Liver (tissue), 7 donors: ENCODE measurements at regions not wholly inside any gene's neighbourhood (a gene's known extent, or its start where the extent isn't known, plus 50 kb on each side); places are given as distances from the start of the nearest gene placed in this dataset.

ENCODE experiments used
- DNase-seq: peaks from one replicate; pipeline ENCODE4 v3.0.0-alpha.2; 2017; ENCODE audit warnings: low spot score
- H3K27ac ChIP-seq, 2 donors: one replicate each; pipeline ENCODE4 v1.7.0; 2013; ENCODE audit warnings: inconsistent platforms in 2 of 2, low read length in 2 of 2, control low read depth in 1 of 2, low read depth in 1 of 2, mild to moderate bottlenecking in 1 of 2
- H3K27me3 ChIP-seq, 4 donors: one replicate each; pipeline versions ENCODE4 v1.6.1 to v1.7.0; 2013; ENCODE audit warnings: low read length in 3 of 4, inconsistent platforms in 1 of 4, mild to moderate bottlenecking in 1 of 4, moderate library complexity in 1 of 4; ENCODE audit not compliant: control insufficient read depth in 4 of 4, insufficient read depth in 4 of 4
- H3K36me3 ChIP-seq, 4 donors: one replicate each; pipeline versions ENCODE4 v1.6.1 to v1.7.0; 2013; ENCODE audit warnings: low read length in 3 of 4, mild to moderate bottlenecking in 3 of 4, low read depth in 1 of 4, moderate library complexity in 1 of 4; ENCODE audit not compliant: control insufficient read depth in 4 of 4, insufficient read depth in 3 of 4
- H3K4me1 ChIP-seq, 4 donors: one replicate each; pipeline versions ENCODE4 v1.6.1 to v1.7.0; 2013; ENCODE audit warnings: low read length in 3 of 4, mild to moderate bottlenecking in 3 of 4, moderate library complexity in 1 of 4; ENCODE audit not compliant: control insufficient read depth in 4 of 4, insufficient read depth in 4 of 4
- H3K4me3 ChIP-seq, 3 donors: one replicate each; pipeline versions ENCODE4 v1.6.1 to v1.7.0; 2013; ENCODE audit warnings: low read length in 3 of 3, control low read depth in 1 of 3, low read depth in 1 of 3, mild to moderate bottlenecking in 1 of 3
- H3K9ac ChIP-seq, 2 donors: one replicate each; pipeline ENCODE4 v1.7.0; 2013; ENCODE audit warnings: low read length in 2 of 2, mild to moderate bottlenecking in 2 of 2, moderate library complexity in 2 of 2, control low read depth in 1 of 2, low read depth in 1 of 2
- H3K9me3 ChIP-seq, 4 donors: one replicate each; pipeline versions ENCODE4 v1.6.1 to v1.7.0; 2013; ENCODE audit warnings: low read length in 3 of 4; ENCODE audit not compliant: control insufficient read depth in 4 of 4
- EGR1 ChIP-seq, 2 donors: IDR thresholded peaks; 2 replicates each; pipeline ENCODE4 v1.6.1; 2016 to 2018; ENCODE audit warnings: antibody characterized with exemption in 2 of 2, low read depth in 2 of 2
- FOXA1 ChIP-seq: IDR thresholded peaks from 2 replicates; pipeline ENCODE4 v1.6.1; 2016; ENCODE audit warnings: antibody characterized with exemption
- FOXA2 ChIP-seq: IDR thresholded peaks from 2 replicates; pipeline ENCODE4 v1.6.1; 2016; ENCODE audit warnings: antibody characterized with exemption
- GABPA ChIP-seq, 2 donors: IDR thresholded peaks in 1 of 2; conservative IDR thresholded peaks in 1 of 2; 2 replicates each; pipeline ENCODE4 v1.6.1; 2016; ENCODE audit warnings: antibody characterized with exemption in 2 of 2, mild to moderate bottlenecking in 1 of 2, moderate library complexity in 1 of 2
- HNF4A ChIP-seq, 2 donors: conservative IDR thresholded peaks; 2 replicates each; pipeline ENCODE4 v1.6.1; 2016; ENCODE audit warnings: antibody characterized with exemption in 2 of 2, mild to moderate bottlenecking in 2 of 2
- HNF4G ChIP-seq: IDR thresholded peaks from 2 replicates; pipeline ENCODE4 v1.6.1; 2016; ENCODE audit warnings: antibody characterized with exemption
- JUND ChIP-seq, 2 donors: IDR thresholded peaks; 2 replicates each; pipeline ENCODE4 v1.6.1; 2016; ENCODE audit warnings: antibody characterized with exemption in 2 of 2
- NR2F2 ChIP-seq: IDR thresholded peaks from 2 replicates; pipeline ENCODE4 v1.6.1; 2016; ENCODE audit warnings: antibody characterized with exemption
- RAD21 ChIP-seq, 2 donors: IDR thresholded peaks; 2 replicates each; pipeline ENCODE4 v1.6.1; 2016; ENCODE audit warnings: antibody characterized with exemption in 2 of 2, mild to moderate bottlenecking in 2 of 2
- REST ChIP-seq: IDR thresholded peaks from 2 replicates; pipeline ENCODE4 v1.6.1; 2016; ENCODE audit warnings: antibody characterized with exemption, mild to moderate bottlenecking
- RXRA ChIP-seq, 2 donors: IDR thresholded peaks; 2 replicates each; pipeline ENCODE4 v1.6.1; 2017 to 2018; ENCODE audit warnings: antibody characterized with exemption in 2 of 2, mild to moderate bottlenecking in 1 of 2
- SP1 ChIP-seq: IDR thresholded peaks from 2 replicates; pipeline ENCODE4 v1.6.1; 2018; ENCODE audit warnings: antibody characterized with exemption, mild to moderate bottlenecking
- TAF1 ChIP-seq: conservative IDR thresholded peaks from 2 replicates; pipeline ENCODE4 v1.6.1; 2016; ENCODE audit warnings: antibody characterized with exemption, mild to moderate bottlenecking
- YY1 ChIP-seq: IDR thresholded peaks from 2 replicates; pipeline ENCODE4 v1.6.1; 2016; ENCODE audit warnings: antibody characterized with exemption, mild to moderate bottlenecking
- WGBS: extraction: QIAGEN DNeasy Blood & Tissue Kit; methylation state at CpG from one replicate; pipeline ENCODE4 v1.1.7; 2013; 5-methylcytosine and 5-hydroxymethylcytosine counted together
- TF ChIP-seq, protein P1 (sequence below): IDR thresholded peaks from 2 replicates; pipeline ENCODE4 v1.6.1; 2016; ENCODE audit warnings: antibody characterized with exemption
- TF ChIP-seq, protein P2 (sequence below): IDR thresholded peaks from 2 replicates; pipeline ENCODE4 v1.6.1; 2016; ENCODE audit warnings: antibody characterized with exemption
- TF ChIP-seq, protein P3 (sequence below): IDR thresholded peaks from 2 replicates; pipeline ENCODE4 v1.6.1; 2016; ENCODE audit warnings: antibody characterized with exemption
- donor health status: healthy.
- donor health status: healthy.
- donor health status: healthy.
- donor health status: healthy.

DNA sequence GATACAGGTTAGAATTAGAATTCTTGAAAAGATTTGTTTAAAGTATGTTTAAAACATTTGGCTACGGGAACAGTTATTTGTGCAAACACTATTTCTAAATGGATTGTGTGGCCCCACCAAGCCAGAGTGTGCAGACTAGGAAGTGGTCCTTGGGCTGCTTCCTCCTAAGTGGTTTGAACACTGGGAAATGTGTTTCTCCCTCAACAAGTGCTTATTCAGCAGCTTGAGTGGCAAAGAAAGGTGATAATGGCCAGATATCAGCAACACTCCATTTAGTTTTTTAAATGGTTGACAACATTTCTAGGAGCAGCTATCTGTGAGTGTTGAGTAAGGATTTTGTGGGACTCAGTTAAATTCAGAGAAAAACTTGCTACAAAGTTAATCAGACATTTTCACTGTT lies 141.4 kb upstream of the LNX1 start:
- WGBS: 78% methylated on average over 1 of the region's 1 CpG
- H3K36me3 ChIP-seq: no peaks in the 10 kb centered on the region
- no peak overlapping the region for H3K4me3 ChIP-seq
- H3K27ac ChIP-seq: no peak overlapping the region
- DNase-seq: no peak
- no peak overlapping the region for H3K9ac ChIP-seq
- H3K4me1 ChIP-seq: no peaks in the 10 kb centered on the region
- TF ChIP-seq RAD21 (IDR thresholded peaks at IDR 0.05): no peak
- no peak for TF ChIP-seq HNF4G
- TF ChIP-seq TAF1: no peak
- TF ChIP-seq NR2F2: no peak
- TF ChIP-seq FOXA1: no peak
- TF ChIP-seq, protein P1, sequence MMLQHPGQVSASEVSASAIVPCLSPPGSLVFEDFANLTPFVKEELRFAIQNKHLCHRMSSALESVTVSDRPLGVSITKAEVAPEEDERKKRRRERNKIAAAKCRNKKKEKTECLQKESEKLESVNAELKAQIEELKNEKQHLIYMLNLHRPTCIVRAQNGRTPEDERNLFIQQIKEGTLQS: no peak
- TF ChIP-seq GABPA (IDR thresholded peaks at IDR 0.05 in 1 of 2, conservative IDR thresholded peaks at IDR 0.05 in 1 of 2): no peak
- TF ChIP-seq HNF4A (conservative IDR thresholded peaks at IDR 0.05): no peak
- no peak for TF ChIP-seq EGR1 (IDR thresholded peaks at IDR 0.05; ENCODE audit: low read depth in 2 of 2)
- no peak for TF ChIP-seq JUND (IDR thresholded peaks at IDR 0.05)
- TF ChIP-seq FOXA2: no peak
- TF ChIP-seq SP1: no peak
- TF ChIP-seq YY1: no peak
- TF ChIP-seq, protein P2, sequence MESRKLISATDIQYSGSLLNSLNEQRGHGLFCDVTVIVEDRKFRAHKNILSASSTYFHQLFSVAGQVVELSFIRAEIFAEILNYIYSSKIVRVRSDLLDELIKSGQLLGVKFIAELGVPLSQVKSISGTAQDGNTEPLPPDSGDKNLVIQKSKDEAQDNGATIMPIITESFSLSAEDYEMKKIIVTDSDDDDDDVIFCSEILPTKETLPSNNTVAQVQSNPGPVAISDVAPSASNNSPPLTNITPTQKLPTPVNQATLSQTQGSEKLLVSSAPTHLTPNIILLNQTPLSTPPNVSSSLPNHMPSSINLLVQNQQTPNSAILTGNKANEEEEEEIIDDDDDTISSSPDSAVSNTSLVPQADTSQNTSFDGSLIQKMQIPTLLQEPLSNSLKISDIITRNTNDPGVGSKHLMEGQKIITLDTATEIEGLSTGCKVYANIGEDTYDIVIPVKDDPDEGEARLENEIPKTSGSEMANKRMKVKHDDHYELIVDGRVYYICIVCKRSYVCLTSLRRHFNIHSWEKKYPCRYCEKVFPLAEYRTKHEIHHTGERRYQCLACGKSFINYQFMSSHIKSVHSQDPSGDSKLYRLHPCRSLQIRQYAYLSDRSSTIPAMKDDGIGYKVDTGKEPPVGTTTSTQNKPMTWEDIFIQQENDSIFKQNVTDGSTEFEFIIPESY: no peak
- TF ChIP-seq, protein P3, sequence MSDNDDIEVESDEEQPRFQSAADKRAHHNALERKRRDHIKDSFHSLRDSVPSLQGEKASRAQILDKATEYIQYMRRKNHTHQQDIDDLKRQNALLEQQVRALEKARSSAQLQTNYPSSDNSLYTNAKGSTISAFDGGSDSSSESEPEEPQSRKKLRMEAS: no peak
- no peak for TF ChIP-seq RXRA (IDR thresholded peaks at IDR 0.05)
- no peak for TF ChIP-seq REST
- no peaks in the 10 kb centered on the region for H3K9me3 ChIP-seq
- H3K27me3 ChIP-seq: no peaks in the 10 kb centered on the region

GRCh38 chr4:53730031-53730805 lies 138.9 kb upstream of the LNX1 start:
- no peak overlapping the region for H3K9ac ChIP-seq
- 61% methylated on average over 5 of the region's 5 CpGs for WGBS
- TF ChIP-seq TAF1 (no peak), HNF4A (conservative IDR thresholded peaks at IDR 0.05) (no peak), FOXA1 (no peak), FOXA2 (no peak), REST (no peak)
- no peaks in the 10 kb centered on the region for H3K27me3 ChIP-seq
- no peaks in the 10 kb centered on the region for H3K36me3 ChIP-seq
- H3K4me1 ChIP-seq: no peaks in the 10 kb centered on the region
- no peak for DNase-seq
- no peaks in the 10 kb centered on the region for H3K9me3 ChIP-seq
- H3K27ac ChIP-seq: no peak overlapping the region
- no peak overlapping the region for H3K4me3 ChIP-seq
